AG04450 (cell line): ENCODE measurements at regions not wholly inside any gene's neighbourhood (a gene's known extent, or its start where the extent isn't known, plus 50 kb on each side); places are given as distances from the start of the nearest gene placed in this dataset.

Experiments
- CTCF ChIA-PET: fragments of 300-600, 350-600 bp; formaldehyde crosslinking; extraction: SDS; loops from one replicate; lab custom pipeline; 2022; ENCODE audit warnings: antibody characterized with exemption, inconsistent platforms; lab: Charles Lee
- POLR2A ChIA-PET: fragments of 350-600 bp; formaldehyde crosslinking; extraction: SDS; loops from one replicate; lab custom pipeline; 2021; ENCODE audit warnings: antibody characterized with exemption, inconsistent platforms; lab: Yijun Ruan, JAX
- DNase-seq: peaks from one replicate; pipeline ENCODE4 v3.0.0-alpha.2; 2011; ENCODE audit warnings: low read depth, low spot score
- H3K27ac ChIP-seq: one replicate; pipeline ENCODE4 v1.5.1; 2012; ENCODE audit warnings: low read depth, low read length, control low read depth
- H3K27me3 ChIP-seq: one replicate; pipeline ENCODE4 v1.6.0; 2012; ENCODE audit warnings: low read length; ENCODE audit not compliant: control insufficient read depth, insufficient read depth
- H3K4me3 ChIP-seq: 2 replicates; pipeline ENCODE4 v1.5.1; 2011; ENCODE audit warnings: mild to moderate bottlenecking, low read depth, low read length, control low read depth
- H3K9me3 ChIP-seq: 2 replicates; pipeline ENCODE4 v1.5.1; 2012; ENCODE audit warnings: low read length; ENCODE audit not compliant: control insufficient read depth, insufficient read depth
- CTCF ChIP-seq: IDR thresholded peaks from 2 replicates; pipeline ENCODE4 v1.5.1; 2011; ENCODE audit warnings: low read depth, low read length, control low read depth, inconsistent platforms

- Histone ChIP-seq H3K27ac (no peak overlapping the region), H3K27me3 (peaks cover 3% of the 10 kb centered on the region), H3K4me3 (no peak overlapping the region), H3K9me3 (no peaks in the 10 kb centered on the region)
- ChIA-PET POLR2A (no interaction called here), CTCF (interaction anchor here (0.6 to 1.3 kb wide), 3 partner anchors 28 to 105 kb away, joined by 4 to 5 read pairs (median 5); no protein-coding TSS in a partner anchor)
- DNase-seq = no peak
- TF ChIP-seq CTCF = no peak
These were observed 132.0 kb upstream of the CTTNBP2NL start for GRCh38 chr1:112264010-112264409.

- POLR2A ChIA-PET = no interaction called here
- CTCF ChIA-PET = no interaction called here
- no peak for DNase-seq
- Histone ChIP-seq H3K4me3 (no peak overlapping the region), H3K27ac (no peak overlapping the region), H3K9me3 (no peaks in the 10 kb centered on the region), H3K27me3 (peaks cover 3% of the 10 kb centered on the region)
- no peak for TF ChIP-seq CTCF
These were observed 131.5 kb upstream of the CTTNBP2NL start for GRCh38 chr1:112264553-112264952.

- CTCF ChIA-PET = interaction anchor here (0.5 kb wide), 1 partner anchor 242 kb away, joined by 5 read pairs; no protein-coding TSS in a partner anchor
- Histone ChIP-seq H3K9me3 (no peaks in the 10 kb centered on the region), H3K4me3 (no peak overlapping the region), H3K27me3 (peaks cover 3% of the 10 kb centered on the region), H3K27ac (no peak overlapping the region)
- TF ChIP-seq CTCF = no peak
- POLR2A ChIA-PET = no interaction called here
- no peak for DNase-seq
These were observed 130.1 kb upstream of the CTTNBP2NL start for GRCh38 chr1:112265931-112266330.

GRCh38 chr1:112267206-112267605 is 128.8 kb upstream of the CTTNBP2NL start:
- ChIA-PET CTCF (no interaction called here), POLR2A (no interaction called here)
- no peak overlapping the region for H3K4me3 ChIP-seq
- no peak overlapping the region for H3K27ac ChIP-seq
- DNase-seq = no peak
- H3K27me3 ChIP-seq = peaks cover 3% of the 10 kb centered on the region
- TF ChIP-seq CTCF = no peak
- H3K9me3 ChIP-seq = no peaks in the 10 kb centered on the region

- TF ChIP-seq CTCF = no peak
- H3K27ac ChIP-seq = no peak overlapping the region
- DNase-seq = no peak
- ChIA-PET CTCF (no interaction called here), POLR2A (no interaction called here)
- H3K9me3 ChIP-seq = no peaks in the 10 kb centered on the region
- H3K27me3 ChIP-seq = peaks cover 3% of the 10 kb centered on the region
- H3K4me3 ChIP-seq = no peak overlapping the region
These were observed 128.1 kb upstream of the CTTNBP2NL start for GRCh38 chr1:112267929-112268328.
